OCI-LY7 (cell line): ENCODE measurements at regions not wholly inside any gene's neighbourhood (a gene's known extent, or its start where the extent isn't known, plus 50 kb on each side); places are given as distances from the start of the nearest gene placed in this dataset.

ENCODE experiments used
- CTCF ChIP-seq: fragments of 200-600 bp; sonication (generic); conservative IDR thresholded peaks from 2 replicates; pipeline ENCODE4 v1.5.1; 2014; ENCODE audit warnings: mild to moderate bottlenecking, antibody characterized with exemption, low read length, moderate library complexity, mixed read lengths
- EZH2phosphoT487 ChIP-seq: fragments of 200-600 bp; sonication (generic); IDR thresholded peaks from 2 replicates; pipeline ENCODE4 v1.6.1; 2018; ENCODE audit warnings: low read depth, borderline replicate concordance, mild to moderate bottlenecking, mixed run types, antibody characterized with exemption, low read length, moderate library complexity, mixed read lengths

- TF ChIP-seq CTCF (no peak), EZH2phosphoT487 (no peak)
Observed at GRCh38 chr2:240275386-240275785, 134.9 kb upstream of the OTOS start.
